ENCODE measurements at regions not wholly inside any gene's neighbourhood (a gene's known extent, or its start where the extent isn't known, plus 50 kb on each side); places are given as distances from the start of the nearest gene placed in this dataset.

DNA sequence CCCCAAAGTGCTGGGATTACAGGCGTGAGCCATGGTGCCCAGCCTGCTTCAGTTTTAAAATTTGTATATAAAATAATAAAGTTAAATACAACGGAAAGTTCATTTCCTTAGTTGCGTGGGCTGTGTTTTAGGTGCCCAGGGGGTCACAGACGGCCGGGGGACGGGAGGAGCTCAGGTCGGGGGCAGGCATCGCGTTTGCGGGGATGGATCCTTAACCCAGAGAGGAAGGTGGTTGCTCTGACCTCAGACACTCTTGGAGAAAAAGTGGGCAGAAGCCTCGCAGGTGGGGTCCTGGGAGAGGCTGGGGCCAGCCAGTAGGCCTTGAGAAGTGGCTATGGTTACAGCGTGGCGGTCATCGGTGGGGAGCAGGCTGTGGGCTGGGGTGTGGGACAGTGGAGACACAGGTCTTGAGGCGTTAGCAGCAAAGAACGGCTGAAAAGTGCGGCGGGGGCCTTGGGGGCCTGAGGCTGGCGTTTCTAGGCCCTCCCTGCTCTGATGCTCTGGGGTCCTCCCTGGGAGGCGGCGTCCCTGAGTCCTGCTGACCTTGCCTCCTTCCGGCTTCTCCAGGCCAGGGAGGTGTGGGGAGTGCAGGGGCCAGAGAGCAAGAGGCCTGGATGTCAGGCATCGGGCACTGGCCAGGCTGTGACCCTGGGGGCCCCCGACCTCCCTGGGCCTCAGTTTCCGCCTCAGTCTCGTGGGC, 54.4 kb downstream of the UNCX start:
- no peak for DNase-seq

DNA sequence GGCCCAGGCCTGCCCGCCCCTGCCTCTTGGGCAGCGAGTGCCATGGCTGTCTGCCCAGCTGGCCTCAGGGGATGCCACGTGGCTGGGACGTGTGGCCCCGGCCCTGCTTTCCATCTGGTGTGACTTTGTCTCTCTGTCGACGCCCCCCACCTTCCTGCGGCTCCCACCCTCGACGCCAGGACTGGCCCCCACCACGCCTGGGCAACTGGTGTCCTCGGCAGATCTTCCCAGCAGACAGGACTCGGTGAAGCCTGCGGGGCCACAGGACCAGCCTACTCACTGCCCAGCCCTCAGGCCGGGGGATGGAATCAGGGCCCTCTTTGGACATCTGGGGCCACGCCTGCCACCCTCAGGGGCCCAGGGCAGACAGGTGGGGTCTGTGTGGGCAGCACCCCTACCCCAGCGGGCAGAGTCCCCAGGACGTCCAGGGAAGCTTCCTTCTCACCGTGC, 55.1 kb downstream of the UNCX start:
- no peak for DNase-seq

DNA sequence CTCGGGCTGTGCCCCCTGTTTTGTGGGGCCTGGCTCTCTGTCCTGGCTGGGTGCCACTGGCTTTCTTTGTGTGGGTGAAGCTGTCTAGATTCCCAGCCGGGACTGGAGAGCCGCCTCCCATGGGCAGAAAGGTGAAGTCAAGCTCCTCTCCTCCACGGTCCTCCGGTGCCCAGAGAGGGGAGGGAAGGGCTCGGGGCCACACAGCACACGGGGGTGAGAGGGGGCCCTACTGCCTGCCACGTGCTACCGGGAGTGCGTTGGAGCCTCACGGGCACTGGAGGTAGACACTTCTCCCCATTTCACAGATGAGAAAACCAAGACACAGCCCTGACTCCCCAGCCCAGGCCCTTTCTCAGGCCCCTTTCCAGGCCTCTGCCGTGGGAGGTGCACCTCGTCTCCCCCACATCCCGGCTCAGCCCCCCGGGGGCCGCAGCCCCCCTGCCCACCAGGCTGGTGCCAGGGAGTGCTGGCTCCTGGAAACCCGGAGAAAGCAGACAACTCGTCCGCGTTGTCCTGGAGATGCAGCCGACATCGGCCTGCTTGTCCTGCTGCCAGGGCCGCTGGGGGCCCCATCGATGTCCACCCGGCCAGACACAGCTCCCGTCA, 55.8 kb downstream of the UNCX start:
- DNase-seq: no peak

DNA sequence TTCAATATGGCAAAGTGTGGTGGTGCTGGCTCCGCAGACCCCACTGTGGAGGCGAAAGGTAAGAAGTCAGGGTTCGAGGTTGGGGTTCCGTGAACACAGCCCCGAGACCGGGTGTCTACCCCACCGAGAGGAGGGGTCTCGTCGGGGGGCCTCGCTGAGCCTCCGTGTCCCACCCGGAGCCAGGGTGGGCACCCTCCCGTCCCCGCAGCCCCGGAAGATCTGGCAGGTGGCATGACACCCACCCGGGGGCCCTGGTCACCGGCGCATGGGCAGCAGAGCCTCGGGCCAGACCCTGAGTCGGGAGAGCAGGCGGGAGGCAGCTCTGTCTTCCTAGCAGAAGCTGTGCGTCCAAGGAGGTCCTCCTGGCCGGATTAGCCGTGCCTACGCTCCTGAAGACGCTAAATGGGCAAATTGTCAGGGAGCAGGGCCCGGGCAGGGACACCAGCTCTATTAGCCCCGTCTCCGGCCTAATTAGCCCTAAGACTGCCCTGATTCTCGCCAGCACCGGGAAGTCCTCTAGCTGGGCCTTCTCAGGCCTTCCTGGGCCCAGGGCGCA, 56.4 kb downstream of the UNCX start:
- no peak for DNase-seq

DNA sequence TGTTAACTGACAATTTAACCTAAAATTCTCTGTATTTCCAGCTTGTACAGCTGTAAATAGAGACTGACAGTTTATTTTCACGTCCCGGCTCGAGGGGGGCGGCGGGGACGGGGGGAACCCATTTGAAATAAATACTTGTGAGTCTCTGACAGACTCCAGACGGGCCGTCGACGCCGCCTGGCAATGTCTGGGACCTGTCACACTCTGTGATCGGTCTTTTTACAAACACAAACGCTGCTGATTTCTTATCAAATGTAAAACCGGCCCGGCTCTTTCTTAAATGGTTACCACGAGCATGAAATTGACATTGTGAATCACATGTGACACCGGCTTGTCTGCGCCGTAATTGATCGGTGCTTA, 57.0 kb downstream of the UNCX start:
- no peak for DNase-seq

DNA sequence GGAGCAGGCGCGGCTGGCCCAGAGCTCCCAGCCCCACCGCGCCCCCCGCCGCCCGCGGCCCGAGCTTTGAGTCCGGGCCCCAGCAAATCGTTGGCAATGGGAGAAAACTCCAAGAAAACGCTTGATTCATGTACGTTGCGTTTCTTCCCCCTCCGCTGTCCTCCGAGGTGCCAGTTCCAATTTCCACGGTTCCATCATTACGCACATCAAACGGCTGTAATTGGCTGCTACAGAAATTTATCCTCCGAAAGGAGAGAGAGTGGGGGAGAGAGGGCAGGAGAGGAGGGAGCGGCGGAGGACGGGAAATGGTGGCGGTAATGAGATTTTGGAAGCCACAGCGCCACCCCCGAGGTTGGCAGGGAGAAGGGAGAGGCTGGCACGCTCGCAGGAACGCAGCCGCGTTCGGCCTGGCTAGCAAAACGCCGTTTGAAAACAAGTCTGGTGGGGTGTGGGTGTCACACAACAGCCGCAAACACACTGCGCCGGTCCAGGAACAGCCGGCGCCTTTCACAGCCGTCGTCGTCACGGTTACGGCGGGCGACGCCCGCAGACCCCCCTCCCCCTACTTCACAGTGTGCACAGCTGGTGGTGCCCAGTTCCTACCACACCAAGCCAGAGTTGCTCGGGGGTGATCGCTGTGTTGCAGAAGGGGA, 57.5 kb downstream of the UNCX start:
- DNase-seq: peak; percentile 40

DNA sequence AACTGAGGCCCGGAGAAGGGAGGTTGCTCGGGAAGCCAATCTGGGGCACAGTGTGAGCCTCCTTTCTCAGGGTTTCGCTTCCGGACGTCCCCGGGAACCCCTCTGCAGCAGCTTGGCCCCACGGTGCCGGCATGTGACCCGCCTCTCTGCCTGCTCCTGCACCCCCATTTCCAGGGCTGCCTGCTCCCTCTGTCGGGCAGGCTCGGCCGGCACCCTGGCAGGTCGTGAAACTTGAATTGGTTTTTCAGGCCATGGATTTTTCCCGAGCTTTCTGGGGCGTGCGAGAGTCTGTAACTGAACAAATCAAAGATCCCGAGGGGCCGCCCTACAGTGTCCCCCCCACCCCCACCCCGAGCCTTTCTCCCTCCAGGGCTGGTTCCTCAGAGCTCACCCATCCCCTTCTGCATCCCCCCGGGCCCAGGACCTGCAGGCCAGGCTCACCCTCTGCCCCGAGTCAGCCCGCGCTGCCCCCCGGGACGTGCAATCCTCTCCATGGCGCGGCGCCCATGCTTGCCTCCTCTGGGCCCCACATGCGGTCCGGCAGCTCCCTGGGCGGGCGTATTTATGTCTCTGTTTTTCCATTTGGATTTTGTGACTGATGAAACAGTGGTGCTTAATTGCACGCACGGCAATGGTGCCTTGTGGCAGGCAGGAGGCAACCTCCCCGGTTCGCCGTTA, 58.1 kb downstream of the UNCX start:
- peak; percentile 13 for DNase-seq

DNA sequence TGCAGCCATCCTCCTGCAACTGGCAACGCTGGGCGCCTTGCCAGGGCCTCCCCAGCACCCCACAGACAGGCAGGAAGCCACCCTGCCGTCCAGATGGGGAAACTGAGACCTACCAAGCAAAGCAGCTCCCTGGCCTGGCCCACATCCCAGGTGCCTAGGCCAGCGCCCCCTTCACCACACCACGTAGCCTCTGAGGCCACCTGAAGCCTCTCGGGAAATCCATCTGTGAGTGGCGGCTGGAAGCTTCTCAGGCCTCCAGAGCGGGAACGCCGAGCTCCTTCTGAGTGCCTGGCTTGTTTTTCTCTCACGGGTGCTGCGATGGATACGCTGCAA, 58.7 kb downstream of the UNCX start:
- no peak for DNase-seq

DNA sequence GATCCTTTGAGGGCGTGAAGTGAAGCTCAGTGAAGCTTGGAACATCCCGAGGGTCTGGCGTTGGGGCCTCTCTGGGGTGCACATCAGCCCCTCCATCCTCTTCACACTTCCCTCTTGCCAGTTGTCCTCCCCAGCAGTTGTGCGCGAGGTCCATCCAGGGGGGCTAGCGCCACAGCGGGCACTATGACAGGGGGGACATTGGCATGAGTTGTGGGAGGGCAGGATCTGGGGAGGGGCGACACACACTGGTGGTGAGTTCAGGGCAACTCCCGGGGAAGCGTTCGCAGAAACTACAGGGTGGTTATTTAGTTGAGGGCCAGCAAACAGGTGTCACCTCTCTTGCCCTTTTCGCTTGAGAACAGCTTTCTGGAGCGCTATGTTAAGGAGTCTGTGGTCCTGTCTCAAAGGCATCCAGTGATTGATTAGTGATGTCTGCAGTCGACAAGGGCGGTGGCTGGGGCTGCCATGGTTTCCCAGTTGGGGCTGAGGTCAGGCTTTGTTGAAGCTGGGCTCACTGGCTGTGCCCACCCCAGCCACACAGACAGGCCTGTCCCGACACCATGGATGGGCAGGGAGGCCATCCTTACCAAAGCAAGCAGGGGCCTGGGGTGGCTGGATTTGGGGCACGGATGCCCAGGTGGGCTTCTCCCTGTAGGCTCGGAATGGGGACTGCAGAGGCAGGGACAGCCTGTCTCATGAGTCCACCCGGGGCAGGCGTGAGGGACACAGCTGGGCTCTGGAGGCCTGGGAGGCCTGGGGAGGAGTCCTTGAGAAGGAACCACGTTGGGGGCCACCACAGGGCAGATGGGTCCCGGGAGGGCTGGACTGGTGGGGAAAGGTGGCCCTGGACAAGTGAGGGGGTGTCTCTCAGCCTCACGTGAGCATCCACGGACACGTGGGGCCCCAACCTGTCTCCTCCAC, 59.4 kb downstream of the UNCX start:
- DNase-seq: no peak

DNA sequence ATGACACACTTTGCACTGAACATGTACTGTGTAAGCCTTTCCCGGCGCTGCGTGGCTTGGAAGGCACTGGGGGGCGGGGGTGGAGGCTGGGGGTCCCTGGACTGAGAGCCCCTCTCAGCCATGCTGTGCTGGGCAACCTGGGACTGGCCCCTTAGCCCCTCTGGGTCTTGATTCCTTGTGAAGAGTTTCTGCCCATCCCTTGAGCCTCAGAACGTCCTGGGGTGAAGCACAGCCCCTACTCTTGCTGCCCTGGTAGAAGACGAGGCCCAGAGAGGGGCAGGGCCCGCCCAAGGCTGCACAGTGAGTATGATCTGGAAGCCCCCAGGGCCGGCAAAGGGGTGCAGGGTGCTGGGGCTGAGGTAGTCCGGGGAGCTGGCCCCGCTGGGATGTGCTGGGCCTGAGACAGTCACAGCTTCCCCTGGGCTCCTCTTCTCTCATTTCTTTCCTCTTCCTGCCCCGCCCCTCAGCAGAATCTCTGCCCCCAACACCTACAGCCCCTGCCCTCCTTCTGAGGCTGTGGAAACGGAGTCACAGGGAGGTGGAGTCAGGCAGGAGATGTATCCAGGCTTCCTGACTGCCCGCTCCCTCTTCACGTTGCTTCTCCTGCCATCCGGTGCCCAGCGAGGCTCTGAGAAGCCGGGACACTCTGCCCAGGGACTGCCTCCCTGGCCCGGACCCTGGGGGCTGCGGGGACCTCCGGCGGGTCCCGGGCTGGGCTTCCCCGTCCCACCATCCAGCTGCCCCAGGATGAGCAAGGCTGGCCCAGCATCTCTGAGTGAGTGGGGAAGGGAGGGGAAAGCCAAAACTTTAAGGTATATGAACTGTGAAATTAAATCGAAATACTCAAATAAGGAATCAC, 60.5 kb downstream of the UNCX start:
- DNase-seq: no peak

DNA sequence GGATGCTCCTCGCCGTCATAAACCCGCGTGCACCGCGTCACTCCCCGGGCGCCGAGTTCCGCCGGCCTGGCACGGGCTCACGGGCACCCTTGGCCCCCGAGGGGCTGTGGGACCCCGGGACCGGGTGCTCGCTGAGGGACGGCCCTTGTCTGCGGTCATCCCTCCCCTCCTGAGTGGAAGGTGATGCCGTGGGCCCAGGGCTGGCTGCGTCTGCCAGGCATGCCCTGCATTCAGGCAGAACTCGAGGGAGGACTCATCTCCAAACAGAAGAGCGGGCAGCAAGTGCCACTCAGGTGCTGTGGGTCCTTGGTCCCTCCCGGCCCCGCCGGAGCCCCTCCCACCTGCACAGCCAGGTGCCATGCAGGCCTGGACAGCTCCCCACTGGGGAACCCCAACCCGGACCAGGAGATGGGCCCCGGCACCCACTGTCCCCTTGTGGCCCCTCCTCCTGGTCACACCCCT, 61.3 kb downstream of the UNCX start:
- no peak for DNase-seq

DNA sequence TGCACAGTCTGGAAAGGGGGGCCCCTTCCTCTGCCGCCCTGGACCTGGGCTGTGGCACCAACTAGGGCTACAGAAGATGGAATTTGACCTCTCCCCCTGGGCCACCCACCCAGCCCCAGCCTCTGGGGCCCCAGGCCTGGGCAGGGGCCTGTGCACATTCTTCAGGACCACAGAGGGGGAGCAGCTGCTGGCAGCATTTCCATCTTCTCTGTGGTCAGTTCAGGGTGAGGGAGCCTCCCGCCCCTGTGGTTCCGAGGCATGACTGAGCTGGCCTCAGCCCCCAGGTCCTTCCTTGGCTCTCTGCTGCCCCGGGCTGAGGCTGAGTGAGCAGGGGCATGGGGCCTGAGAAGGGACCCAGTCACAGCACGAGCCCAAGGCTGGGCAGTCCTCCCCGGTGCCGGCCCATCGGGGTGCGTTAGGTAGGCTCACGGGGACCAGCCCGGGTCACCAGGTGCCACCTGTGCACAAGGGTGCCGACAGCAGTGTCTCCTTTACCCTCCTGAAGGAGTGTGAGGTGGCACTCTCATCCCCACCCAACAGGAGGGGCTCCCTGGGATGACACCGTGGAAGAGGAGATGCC, 63.2 kb downstream of the UNCX start:
- no peak for DNase-seq

DNA sequence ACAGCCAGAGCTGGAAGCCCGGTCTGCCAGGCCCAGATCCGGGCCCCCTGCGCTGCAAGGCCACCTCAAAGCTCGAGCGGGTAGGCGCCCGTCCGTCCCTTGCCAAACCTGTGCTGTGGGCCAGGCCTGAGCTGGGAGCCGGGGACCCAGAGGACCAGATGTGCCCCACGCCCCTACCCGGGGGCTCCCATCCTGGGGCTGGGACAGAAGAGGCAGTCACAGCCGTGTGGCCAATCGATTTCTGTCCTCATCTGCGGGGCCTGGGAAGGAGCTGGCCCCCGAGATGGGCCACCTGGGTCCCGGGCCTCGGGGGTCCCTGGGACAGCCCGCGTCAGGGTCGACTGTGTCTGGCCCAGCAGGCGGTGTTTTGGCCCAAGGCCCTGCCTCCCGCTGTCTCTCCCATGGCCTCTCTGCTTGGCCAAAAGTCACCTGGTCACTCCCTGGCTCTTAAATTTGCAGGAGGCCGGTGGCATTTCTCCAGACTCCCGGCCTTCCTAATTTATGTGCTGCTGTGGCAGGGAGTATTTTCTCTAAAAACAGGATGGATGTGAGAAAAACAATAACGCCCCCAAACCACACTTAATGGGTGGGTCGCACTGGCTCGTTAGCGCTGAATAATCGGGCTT, 63.8 kb downstream of the UNCX start:
- no peak for DNase-seq

DNA sequence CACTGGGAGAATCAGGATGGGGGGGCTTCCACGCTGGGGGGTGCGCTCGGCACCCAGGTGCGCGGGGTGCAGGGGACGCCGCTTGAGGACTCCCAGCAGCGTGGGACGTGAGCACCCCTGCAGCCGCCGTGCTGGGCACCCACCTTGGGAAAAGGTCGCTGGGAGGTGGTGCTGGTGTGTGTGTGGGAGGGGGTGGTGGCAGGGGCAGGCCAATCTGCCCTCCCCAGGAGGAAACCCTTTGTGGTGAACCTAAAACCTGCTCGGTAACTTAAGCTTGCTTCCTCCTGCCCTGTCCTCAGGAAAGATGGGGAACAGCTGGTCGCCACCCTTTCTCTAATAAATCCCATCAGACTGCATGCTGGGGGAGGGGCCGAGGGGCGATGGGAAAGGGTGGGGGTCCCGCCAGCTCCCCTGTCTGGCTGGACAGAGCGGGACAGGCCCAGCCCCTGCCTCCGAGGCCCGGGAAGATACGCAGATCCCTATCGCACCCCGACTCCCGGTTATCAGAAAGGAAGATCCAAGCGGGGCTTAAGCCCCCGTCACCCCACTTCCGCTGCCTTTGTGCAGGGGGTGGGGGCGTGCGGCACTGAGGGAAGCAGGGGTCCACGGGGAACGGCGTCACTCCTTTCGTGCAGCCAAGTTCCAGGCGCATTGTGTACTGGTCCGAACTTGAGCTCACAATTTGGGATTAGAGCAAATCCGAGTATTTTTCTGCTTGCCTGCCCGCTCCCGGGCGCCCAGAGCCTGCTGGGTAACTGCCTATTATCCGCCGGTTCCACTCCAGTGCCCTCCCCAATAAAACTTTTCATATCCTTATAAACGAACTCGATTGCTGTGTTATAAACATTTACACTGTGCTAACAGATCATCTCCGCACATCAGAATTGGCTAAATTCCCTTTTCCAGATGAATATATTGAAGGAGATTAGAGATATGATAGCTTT, 64.6 kb downstream of the UNCX start:
- no peak for DNase-seq

DNA sequence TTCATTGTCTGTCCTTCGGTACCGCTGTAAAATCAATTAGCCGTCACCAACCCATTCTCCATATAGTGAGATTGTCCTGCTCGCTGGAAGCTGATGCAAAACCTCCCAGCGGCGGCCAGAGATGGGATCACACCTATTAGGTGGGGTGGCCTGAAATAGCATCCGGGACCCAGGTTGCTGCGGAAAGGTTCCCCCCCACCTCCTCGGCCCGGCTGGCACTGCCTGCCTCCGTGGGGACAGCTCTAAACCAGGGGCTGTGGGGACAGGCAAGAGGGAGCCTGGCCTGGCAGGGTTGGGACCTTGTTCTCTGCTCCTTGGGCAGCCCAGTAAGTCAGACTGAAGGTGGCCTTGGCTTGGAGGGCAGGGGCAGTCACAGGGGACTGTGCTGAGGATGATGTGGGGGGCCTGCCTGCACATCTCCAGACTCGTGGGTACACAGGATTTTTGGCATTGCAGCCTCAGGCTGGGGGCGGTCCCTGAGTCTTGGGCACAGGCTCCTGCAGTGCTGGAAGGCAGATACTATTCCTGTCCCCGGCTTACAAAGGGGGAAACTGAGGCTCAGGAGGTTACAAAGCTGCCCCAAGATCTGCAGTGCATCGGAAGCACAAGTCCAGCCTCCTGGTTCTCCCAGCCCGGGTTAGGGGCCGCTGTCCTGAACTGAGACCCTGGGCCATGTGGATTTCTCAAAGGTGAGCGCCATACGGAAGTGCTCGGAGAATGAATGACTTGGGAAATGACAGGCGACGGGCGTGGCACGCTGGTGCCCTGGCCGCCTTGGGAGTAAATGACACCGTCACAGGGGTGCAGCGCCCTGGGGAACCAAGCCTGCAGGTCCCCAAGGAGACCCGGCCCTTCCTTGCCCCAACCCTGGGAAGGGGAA, 65.6 kb downstream of the UNCX start:
- no peak for DNase-seq

DNA sequence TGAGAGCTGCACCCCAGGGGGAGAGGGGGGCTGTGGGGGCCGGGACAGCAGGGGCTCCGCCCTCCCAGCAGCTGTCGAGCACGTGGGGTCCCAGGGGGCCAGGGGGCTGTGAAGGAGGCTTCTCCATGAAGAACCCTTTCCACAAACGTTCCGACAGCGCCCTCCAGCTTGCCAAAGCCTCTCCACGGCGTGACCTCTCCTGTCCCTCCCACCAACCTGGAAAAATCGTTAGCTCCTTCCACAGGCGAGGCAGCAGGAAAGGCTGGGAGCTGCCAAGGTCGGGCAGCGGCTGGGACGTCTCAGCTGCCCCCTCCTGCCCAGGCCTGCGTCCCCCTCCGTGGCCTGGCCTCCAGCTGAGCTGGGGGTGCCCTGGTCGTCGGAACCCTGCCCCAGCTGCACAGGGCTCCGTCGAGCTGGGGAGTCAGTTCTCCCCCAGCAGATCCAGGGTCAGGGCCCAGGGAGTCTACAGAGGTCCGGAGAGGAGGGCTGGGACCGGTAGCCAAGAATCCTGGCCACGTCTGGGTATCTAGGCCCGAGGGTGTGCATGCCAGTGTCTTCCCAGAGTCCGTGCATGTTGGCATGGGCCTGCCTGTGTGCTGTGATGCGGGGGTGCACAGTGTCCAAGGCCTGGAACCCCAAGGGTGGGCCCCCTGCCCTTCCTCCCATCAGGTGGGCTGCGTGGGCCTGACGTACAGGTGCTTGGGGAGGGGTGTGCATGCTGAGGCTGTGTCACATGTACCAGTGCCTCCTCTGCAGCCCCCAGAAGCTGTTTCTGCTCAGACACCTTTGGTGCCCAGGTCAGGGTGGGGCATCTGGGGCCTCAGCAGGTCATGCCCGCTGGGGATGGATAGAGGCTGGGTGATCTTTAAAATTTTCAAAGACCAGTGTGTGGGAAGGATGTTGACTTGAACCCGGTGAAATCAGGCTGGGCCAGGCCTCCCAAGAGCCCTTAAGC, 66.5 kb downstream of the UNCX start:
- no peak for DNase-seq

DNA sequence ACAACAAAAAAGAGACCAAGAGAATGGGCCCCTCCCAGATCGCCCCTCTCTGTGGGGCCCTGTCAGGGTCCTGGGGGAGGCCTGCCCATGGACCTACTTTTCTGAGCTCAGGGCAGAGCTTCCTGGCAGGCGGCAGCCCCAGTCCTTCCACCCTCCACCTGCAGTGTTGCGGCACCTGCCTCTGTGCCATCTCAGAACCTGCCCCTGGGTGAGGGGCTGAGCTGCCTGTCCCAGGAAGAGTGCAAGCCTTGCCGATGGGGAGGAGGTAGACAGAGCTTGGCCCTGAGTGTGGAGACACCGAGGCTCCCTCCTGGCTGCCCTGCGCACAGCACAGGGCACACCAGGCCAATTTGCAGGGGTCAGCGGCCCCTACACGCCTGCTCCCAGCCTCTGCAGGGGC, 67.5 kb downstream of the UNCX start:
- DNase-seq: no peak

Measured in activated CD4-positive, alpha-beta T cell treated with anti-CD3 and anti-CD28 coated beads for 48 hours (primary cell).